EL (cell line): ENCODE measurements at regions not wholly inside any gene's neighbourhood (a gene's known extent, or its start where the extent isn't known, plus 50 kb on each side); places are given as distances from the start of the nearest gene placed in this dataset.
"Not testable (repeated sequence)": the region's sequence is repeated elsewhere in the genome, so short reads cannot be mapped to it uniquely, and the experiment has no call there.

Source experiments
- DNase-seq: peaks from one replicate; pipeline ENCODE4 v3.0.0-alpha.2; 2016

- no peak for DNase-seq
Observed at GRCh38 chr16:59941594-59941993, 1207.5 kb upstream of the GOT2 start.

- no peak for DNase-seq
Observed at GRCh38 chr16:59920054-59920453, 1185.9 kb upstream of the GOT2 start.

- DNase-seq, result no peak
Observed at GRCh38 chr16:59913666-59914065, 1179.5 kb upstream of the GOT2 start.

GRCh38 chr16:59909262-59909661 lies 1175.1 kb upstream of the GOT2 start:
- DNase-seq, result peak; percentile 37

GRCh38 chr16:59907611-59908010 lies 1173.5 kb upstream of the GOT2 start:
- DNase-seq, result no peak

GRCh38 chr16:59905606-59906005 lies 1171.5 kb upstream of the GOT2 start:
- peak; percentile 80 for DNase-seq

GRCh38 chr16:59905131-59905530 lies 1171.0 kb upstream of the GOT2 start:
- DNase-seq, result no peak

- DNase-seq, result no peak
Observed at GRCh38 chr16:59899940-59900339, 1165.8 kb upstream of the GOT2 start.

GRCh38 chr16:59892376-59892775 lies 1158.3 kb upstream of the GOT2 start:
- DNase-seq, result no peak

GRCh38 chr16:59887856-59888255 lies 1153.7 kb upstream of the GOT2 start:
- peak; percentile 27 for DNase-seq

- DNase-seq, result peak; percentile 90
Observed at GRCh38 chr16:59886021-59886420, 1151.9 kb upstream of the GOT2 start.

- DNase-seq, result no peak
Observed at GRCh38 chr16:59881376-59881775, 1147.3 kb upstream of the GOT2 start.

- DNase-seq, result no peak
Observed at GRCh38 chr16:59880611-59881010, 1146.5 kb upstream of the GOT2 start.

GRCh38 chr16:59878999-59879398 lies 1144.9 kb upstream of the GOT2 start:
- peak; percentile 35 for DNase-seq

- DNase-seq, result peak; percentile 86
Observed at GRCh38 chr16:59878479-59878878, 1144.4 kb upstream of the GOT2 start.

GRCh38 chr16:59864981-59865666 lies 1131.0 kb upstream of the GOT2 start:
- DNase-seq, result peak; percentile 68

GRCh38 chr16:59859676-59860402 lies 1125.7 kb upstream of the GOT2 start:
- DNase-seq, result peak; percentile 15

- DNase-seq, result no peak
Observed at GRCh38 chr16:59854846-59855439, 1120.8 kb upstream of the GOT2 start.

GRCh38 chr16:59849716-59850115 lies 1115.6 kb upstream of the GOT2 start:
- DNase-seq, result no peak

GRCh38 chr16:59848296-59848695 lies 1114.2 kb upstream of the GOT2 start:
- peak; percentile 3 for DNase-seq

- DNase-seq, result no peak
Observed at GRCh38 chr16:59840169-59840568, 1106.1 kb upstream of the GOT2 start.

- DNase-seq, result no peak
Observed at GRCh38 chr16:59826767-59827166, 1092.7 kb upstream of the GOT2 start.

- not testable (repeated sequence) for DNase-seq
Observed at GRCh38 chr16:59809488-59809887, 1075.4 kb upstream of the GOT2 start.

- DNase-seq, result peak; percentile 55
Observed at GRCh38 chr16:59783191-59783590, 1049.1 kb upstream of the GOT2 start.
